HG02852 (cell line): ENCODE measurements at regions not wholly inside any gene's neighbourhood (a gene's known extent, or its start where the extent isn't known, plus 50 kb on each side); places are given as distances from the start of the nearest gene placed in this dataset.
A peak's percentile ranks its signal among the peaks of the same experiment; 100 is the strongest.
"Not testable (repeated sequence)": the region's sequence is repeated elsewhere in the genome, so short reads cannot be mapped to it uniquely, and the experiment has no call there.

Experiments
- ATAC-seq: cut with Tn5 transposase; IDR thresholded peaks from one replicate; pipeline ENCODE4 v1.9.1; 2021; ENCODE audit warnings: mild to moderate bottlenecking, moderate library complexity; ENCODE audit not compliant: unreplicated experiment

- ATAC-seq, result no peak
These were observed 52.7 kb upstream of the SERBP1 start for GRCh38 chr1:67482733-67483482.

- ATAC-seq, result no peak
These were observed 54.3 kb upstream of the SERBP1 start for GRCh38 chr1:67484492-67484891.

GRCh38 chr1:67485046-67485811, 55.0 kb upstream of the SERBP1 start:
- no peak for ATAC-seq

- no peak for ATAC-seq
These were observed 59.4 kb upstream of the SERBP1 start for GRCh38 chr1:67489643-67490042.

- no peak for ATAC-seq
These were observed 61.1 kb upstream of the SERBP1 start for GRCh38 chr1:67491280-67491679.

GRCh38 chr1:67493148-67493547, 62.9 kb upstream of the SERBP1 start:
- ATAC-seq, result no peak

- ATAC-seq, result no peak
These were observed 65.1 kb upstream of the SERBP1 start for GRCh38 chr1:67495327-67495726.

GRCh38 chr1:67496329-67496728, 66.1 kb upstream of the SERBP1 start:
- no peak for ATAC-seq

- peak; percentile 98 for ATAC-seq
These were observed 70.3 kb upstream of the SERBP1 start for GRCh38 chr1:67500413-67500959.

GRCh38 chr1:67503974-67504373, 73.8 kb upstream of the SERBP1 start:
- no peak for ATAC-seq

- not testable (repeated sequence) for ATAC-seq
These were observed 83.4 kb upstream of the SERBP1 start for GRCh38 chr1:67513392-67514294.

- no peak for ATAC-seq
These were observed 84.1 kb upstream of the SERBP1 start for GRCh38 chr1:67514300-67514699.

GRCh38 chr1:67514786-67515185, 84.6 kb upstream of the SERBP1 start:
- no peak for ATAC-seq

GRCh38 chr1:67515324-67516080, 85.3 kb upstream of the SERBP1 start:
- ATAC-seq, result no peak

- no peak for ATAC-seq
These were observed 86.8 kb upstream of the SERBP1 start for GRCh38 chr1:67517046-67517445.

- no peak for ATAC-seq
These were observed 91.8 kb upstream of the SERBP1 start for GRCh38 chr1:67522001-67522441.

GRCh38 chr1:67522793-67523192, 92.6 kb upstream of the SERBP1 start:
- ATAC-seq, result no peak

- no peak for ATAC-seq
These were observed 94.2 kb upstream of the SERBP1 start for GRCh38 chr1:67524143-67525052.
